ENCODE measurements at regions not wholly inside any gene's neighbourhood (a gene's known extent, or its start where the extent isn't known, plus 50 kb on each side); places are given as distances from the start of the nearest gene placed in this dataset.

DNA sequence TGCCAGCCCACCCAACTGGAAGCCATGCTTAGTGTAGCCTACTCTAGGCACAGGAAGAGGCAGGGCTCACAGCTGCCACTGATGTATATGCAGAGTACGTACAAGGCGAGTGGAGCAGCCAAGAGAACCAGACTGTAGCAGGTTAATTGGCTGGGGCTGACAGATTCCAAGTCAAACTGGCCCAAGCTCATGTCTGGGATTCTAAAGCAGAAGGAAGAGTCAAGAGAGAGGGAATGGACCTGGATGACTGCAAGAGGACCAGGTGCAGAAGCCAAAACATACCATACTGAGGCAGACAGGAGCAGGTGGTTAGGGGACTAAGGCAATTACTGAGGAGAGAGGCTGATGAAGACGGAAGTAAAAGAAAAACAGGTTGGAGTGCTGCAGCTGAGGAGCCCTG lies 51.3 kb upstream of the LRRN2 start:
- DNase-seq: no peak

DNA sequence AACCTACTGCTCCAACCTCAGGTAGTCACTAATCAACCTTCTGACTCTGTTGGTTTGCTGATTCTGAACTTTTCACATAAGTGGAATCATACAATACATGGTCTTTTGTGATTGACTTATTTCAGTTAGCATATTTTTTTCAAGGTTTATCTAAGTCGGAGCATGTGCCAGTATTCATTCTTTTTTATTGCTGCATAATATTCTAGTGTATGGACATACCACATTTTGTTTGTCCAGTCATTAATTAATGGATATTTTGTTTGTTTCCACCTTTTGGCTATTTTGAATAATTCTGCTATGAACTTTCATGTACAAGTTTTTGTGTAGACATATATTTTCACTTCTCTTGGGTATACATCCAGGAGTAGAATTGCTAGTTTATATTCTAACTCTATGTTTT lies 53.0 kb upstream of the LRRN2 start:
- DNase-seq: no peak

DNA sequence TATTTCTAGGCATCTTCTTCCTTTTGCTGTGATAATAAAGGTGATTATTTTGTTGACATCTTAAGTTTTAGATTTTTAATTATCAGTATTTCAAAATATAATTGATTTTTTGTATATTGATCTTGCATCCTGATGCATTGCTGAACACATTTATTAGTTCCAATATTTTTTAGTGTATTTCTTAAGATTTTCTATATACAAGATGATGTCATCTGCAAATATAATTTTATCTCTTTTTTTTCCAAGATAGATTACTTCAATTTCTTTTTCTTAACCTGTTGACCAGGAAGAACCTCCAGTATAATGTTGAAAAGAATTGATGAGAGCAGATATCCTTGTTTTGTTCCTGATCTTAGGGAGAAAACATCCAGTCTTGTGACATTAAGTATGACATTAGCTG lies 54.8 kb upstream of the LRRN2 start:
- no peak for DNase-seq

DNA sequence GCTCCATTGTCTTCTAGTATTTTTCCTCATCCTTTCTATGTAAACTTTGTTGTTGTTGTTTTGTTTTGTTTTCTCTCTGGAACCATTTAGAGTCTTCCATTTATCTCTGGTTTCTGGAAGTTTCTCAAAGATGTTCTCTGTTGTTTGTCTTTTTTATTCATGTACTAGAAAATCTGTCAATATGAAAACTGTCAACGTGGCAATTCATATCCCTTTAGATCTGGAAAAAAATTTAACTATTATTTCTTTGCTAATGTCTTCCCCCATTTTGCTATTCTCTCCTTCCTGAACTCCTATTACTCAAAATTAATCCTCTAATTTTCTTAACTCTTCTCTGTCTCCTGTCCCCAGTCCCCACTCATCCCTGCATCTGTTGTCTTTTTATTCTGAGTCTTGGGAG lies 55.9 kb upstream of the LRRN2 start:
- no peak for DNase-seq

DNA sequence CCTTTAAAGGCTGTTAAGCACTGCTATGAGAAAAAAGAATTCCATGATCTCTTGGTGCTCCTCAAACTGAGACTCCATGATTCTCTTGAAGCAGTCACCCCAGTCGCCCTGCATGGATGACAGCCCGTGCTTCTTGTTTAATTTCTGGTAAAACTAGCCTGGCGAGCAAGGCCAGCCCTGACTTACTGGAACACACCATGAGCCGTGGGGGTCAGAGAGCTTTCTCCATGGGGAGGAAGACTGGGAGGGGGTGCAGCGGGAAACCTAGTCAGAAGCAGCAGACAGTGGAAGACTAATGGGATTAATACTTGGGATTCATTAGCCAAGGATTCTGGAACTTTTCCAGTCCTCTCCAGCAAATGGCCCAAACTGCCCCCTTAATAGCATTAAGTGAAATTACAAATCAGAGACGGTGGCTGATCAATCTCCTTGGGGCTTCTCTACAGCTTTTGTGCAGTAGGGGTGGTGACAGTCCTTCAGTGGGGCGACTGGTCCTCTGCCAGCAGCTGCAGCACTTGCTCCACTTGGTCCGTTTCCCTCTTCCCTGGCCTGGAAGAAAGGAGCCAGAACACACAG lies 57.2 kb upstream of the LRRN2 start:
- no peak for DNase-seq

GRCh38 chr1:204744107-204744779 lies 58.7 kb upstream of the LRRN2 start:
- DNase-seq: no peak

DNA sequence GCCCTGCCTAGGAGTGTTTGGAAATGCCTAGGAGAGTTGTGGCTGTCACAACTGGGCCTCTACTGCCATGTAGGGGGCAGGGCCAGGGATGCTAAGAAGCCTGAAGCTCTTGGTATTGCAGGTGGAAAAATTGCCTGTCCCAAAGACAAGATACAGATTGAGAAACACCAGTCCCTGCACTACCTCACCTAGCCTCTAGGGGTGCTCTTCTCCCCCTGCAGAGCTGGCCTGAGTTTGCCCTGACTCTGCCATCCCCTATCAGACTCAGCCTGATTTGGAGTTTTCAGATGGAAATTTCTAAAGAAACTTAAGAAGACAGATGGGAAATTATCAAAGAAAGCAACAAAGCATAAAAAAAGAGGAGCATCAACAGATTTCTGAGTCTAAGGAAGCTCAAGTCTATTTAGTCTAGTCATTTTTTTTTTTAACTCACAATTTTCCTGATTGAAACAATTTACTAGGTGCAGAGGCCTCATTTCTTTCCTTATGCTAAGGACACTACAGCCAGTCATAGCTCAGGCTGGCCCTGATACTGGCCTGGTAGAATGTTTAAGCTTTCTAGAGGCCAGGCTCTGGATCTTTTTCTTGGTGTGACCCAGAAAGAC lies 61.4 kb upstream of the LRRN2 start:
- no peak for DNase-seq

DNA sequence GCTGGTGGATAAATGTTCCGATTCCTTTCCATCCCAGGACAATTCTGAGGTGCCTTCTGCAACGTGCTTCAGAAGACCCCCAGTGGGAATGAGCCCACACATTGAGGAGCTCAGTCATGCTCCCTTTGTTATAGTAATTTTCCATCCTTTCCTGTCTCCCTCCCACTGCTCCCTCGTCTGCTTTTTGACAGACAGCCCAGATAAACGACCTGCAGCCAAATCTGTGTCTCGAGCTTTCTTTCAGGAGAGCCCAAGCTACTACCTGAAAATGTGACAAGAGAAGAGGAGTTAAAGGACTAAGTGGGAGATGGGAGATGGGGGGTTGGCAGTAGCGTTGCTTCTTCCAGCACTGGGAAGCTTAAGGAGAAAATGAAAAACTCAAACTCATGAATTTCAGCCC lies 65.9 kb upstream of the LRRN2 start:
- DNase-seq: no peak

DNA sequence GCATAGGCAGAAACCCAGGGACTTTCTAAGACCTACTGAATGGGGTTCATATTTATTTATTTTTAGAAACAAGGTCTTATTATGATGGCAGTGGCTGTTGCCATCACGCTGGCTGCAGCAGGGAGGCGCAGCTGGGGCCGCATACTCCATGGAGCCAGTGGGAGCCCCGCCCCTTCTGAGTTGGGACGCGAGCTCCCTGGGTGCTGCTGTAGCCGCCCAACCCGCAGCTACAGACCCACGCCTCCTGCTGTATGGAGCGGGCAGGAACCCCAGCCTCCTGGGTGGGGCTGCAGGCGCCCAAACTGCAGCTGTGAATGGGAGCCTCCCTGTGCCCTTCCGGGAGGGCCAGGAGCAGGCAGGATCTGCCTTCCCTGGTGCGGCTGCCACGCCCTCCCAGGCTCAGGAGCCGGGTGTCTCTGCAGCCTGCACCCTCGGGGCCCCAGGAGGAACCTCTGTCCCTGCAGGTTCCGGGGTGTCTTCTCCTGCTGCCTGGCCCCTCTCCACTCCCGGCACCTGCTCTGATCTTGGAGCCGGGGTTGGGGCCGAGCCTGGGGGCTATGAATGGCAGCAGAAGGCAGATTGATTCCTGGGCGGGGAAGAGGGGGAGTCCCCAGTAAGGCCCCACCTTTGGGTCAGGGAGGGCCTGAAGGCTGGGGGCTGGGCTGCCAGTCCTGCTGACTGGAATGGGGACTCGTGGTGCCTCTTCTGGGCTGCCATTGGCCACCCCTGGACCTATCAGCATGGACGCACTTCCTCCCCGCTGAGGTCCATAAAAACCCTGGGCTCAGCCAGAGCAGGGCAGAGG lies 66.5 kb upstream of the LRRN2 start:
- DNase-seq: no peak

- no peak for DNase-seq
Measured at GRCh38 chr1:204752688-204753040, 67.1 kb upstream of the LRRN2 start.

DNA sequence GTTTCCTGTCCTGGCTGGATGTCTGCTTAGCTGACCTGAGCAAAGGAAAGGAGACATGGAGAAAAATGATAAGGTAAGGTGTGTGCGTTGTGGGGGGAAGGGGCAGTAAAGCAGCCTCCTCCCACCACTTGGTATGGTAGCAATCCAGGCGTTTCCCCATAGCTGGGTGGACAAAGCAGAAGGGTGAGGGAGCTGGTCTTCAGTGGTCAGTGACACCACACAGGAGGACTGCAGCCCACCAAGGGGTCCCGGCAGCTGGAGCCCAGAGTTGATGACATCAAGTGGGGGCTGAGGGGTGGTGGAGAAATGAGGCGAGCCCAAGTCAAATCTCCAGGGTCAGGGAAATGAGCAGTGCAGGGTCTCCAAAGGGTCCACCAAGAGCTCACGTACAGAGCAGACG lies 69.3 kb upstream of the LRRN2 start:
- DNase-seq: no peak

DNA sequence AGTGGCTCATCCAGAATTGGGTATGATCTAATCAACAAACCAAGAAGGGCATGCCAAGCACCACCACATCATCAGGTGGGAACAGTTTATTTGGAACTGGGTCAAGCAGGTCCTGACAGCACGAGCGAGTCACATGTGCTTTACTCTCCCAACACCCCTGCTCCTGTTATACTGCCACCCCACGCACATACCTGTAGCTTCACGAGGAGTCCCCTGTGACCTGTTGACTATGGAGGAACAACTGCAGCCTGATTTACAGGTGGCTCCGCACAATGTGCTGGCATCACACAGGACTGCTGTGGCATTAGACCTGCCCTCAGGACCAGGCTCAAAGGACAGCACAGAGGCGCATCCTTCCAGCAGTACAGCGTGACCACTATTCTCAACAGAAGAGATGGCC lies 70.8 kb upstream of the LRRN2 start:
- DNase-seq: no peak

DNA sequence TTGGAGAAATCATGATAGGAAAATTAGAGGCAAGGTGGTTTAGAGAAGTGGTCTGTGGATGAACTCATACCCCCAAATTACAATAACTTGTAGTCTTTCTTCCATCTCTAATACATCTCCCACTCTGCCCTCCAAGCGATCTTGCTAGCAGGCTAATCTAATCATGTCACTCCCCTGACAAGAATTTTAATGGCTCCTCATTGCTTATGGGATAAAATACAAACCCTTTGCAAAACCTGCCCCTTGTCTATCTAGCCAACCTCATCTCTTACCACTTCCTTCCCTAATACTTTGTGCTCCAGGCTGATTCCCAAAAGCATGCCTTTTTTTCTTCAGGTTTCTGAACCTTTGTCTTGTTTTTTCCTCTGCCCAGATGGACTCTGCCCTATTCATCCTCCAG lies 71.3 kb upstream of the LRRN2 start:
- no peak for DNase-seq

DNA sequence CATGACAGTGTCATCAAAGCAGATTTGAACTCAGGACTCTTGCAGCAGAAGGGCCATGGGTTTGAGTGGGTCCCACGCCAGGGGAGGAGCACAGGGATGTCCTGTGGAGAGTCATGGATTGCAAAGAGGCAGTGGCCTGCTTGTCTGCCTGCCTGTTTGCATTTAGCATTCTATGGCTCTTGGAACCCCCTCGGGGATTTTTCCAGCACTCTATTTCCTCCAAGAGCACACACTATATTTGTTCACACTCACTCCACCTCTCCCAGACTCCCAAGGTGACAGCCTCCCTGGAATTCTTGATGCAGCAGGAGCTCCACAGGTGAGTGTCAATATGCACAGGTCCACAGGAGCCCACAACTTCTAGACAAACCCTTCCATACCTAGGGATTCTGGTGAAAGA lies 73.1 kb upstream of the LRRN2 start:
- no peak for DNase-seq

DNA sequence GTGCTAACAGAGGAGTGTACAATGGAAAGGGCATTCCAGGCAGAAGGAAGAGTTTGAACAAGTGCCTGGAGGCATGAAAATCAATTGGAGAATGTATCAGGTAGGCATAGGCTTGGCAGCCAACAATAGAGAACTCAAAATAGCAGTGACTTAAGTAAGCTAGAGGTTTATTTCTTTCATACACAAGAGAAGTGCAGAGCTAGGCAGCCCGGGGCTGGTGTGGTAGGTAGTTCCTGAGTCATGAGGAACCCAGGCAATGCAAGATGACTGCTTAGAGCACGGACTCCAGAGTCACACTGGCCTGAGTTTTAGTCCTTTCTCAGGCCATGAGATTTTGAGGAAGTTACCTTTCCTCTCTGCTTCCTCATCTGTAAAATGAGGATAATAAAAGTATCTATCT lies 74.8 kb upstream of the LRRN2 start:
- DNase-seq: no peak

DNA sequence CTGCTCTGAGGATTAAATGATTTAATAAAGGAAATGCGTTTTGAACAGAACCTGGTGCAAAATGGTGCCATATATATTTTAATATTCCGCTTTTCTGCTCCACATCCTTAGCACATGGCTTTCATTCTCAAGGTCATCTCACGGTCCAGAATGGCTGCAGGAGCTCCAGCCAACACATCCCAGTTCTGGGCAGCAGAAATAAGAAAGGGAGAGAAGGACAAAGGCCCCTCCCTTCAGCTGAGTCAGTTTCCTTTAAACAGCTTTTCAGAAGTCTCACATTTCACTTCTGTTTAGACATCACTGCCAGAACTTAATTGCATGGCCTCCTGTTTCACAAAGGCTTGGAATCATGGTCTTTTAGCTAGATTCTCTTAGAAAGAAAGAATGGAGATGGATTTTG lies 75.2 kb upstream of the LRRN2 start:
- DNase-seq: no peak

DNA sequence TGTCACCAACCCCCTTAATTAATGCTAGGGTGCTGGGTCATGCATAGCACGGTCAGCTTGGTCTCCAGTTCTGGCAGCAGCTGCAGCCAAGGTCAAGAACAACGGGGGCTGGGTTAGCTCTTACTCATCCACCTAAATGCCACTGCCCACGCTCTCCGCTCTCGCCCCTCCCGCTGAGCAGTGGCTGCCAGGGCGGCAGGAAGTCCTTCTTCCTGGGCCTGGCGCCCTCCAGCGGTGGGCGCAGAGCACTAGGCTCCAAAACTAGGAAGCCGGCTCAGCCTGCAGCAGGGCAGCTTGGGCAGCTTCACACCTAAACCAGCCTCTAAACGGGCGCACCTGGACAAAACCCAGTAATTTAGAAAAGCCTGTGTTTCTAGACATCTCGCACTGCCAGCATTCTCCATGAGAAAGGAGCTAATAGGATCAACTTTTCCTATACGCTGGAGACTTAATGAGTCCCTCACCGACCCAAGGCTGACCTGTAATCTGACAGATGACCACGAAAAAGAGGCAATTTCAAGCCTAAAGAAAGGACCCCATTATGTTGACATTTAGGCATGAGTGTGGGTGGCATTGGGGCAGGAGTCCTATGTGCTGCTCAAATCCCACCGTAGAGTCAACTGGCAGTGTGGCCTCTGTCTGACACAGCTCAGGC lies 78.4 kb upstream of the LRRN2 start:
- DNase-seq: peak; percentile 45

- DNase-seq: no peak
Measured at GRCh38 chr1:204769997-204770396, 84.5 kb upstream of the LRRN2 start.

DNA sequence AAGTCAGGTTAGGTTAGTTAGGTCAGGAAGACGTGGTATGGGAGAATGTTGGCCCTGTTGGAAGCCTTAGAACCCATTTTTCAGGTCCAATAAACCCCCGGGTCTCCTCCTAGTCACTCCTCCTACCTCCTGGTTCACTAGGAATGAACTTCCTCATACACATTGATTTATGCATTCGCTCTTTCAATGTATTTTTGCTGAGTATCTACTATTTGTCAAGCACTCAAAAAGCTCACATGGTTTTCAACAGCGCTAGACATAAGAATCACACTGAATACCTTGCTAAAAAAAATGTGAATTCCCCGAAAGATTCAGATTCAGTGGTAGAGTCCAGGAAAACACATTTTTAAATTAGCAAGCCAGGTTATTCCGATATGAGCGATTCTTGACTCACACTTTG lies 85.8 kb upstream of the LRRN2 start:
- no peak for DNase-seq

DNA sequence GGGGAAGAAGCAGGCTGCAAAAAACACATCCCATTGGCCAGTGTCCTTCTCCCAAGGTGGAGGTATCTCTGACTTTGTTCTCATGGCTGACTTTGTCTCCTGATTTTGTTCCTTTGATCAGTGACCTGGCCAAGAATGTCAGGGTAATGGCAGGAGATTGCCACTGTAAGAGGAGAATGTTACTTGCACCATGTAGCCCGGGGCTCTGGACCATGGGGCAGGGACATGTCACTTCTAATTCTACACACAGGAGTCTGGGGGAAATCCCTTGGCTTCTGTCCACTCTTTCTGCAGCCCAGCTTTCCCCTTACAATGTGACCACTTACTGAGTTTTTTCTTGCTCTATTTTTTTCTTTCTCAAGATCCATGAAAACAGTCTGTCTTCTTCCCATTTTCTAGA lies 87.7 kb upstream of the LRRN2 start:
- no peak for DNase-seq

- no peak for DNase-seq
Measured at GRCh38 chr1:204775546-204775945, 90.0 kb upstream of the LRRN2 start.

DNA sequence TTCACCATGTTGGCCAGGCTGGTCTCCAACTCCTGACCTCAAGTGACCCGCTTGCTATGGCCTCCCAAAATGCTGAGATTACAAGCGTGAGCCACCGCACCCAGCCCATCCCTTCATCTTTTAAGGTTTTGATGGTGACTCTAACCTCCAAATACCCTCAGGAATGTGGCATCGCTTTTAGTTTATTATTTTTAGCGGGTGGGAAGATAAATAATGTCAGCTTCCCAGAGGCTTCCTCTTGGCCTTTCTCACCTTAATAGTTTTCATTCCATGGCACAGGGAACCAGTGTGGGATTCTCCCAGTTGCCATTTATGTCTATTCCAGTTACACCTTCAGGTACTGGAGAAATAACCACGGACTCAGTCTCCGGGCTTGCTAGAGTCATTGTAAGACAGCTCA lies 92.1 kb upstream of the LRRN2 start:
- no peak for DNase-seq

- no peak for DNase-seq
Measured at GRCh38 chr1:204780630-204781029, 90.0 kb upstream of the NFASC start.
